HCT116 (cell line): ENCODE measurements at regions not wholly inside any gene's neighbourhood (a gene's known extent, or its start where the extent isn't known, plus 50 kb on each side); places are given as distances from the start of the nearest gene placed in this dataset.

ENCODE experiments used
- ATAC-seq: fragments of 200-7000 bp; cut with Tn5 transposase; 2 replicates; pipeline ENCODE4 v1.9.1; 2020; ENCODE audit warnings: mild to moderate bottlenecking, moderate library complexity
- BruUV-seq: library from RNA; stranded (reverse); fragments of 400-500 nt; replicated peaks from 2 replicates; lab custom pipeline; 2021; lab: Mats Ljungman, UMichigan
- CTCF ChIA-PET: fragments of 300-600 bp; sonication (Branson Sonifier 250); formaldehyde crosslinking; loops from one replicate; lab custom pipeline; 2021; ENCODE audit warnings: antibody characterized with exemption; lab: Charles Lee
- POLR2A ChIA-PET: fragments of 300-600, 350-600 bp; sonication (Branson Sonifier 250); formaldehyde crosslinking; loops from one replicate; lab custom pipeline; 2021; ENCODE audit warnings: antibody characterized with exemption; lab: Charles Lee
- RAD21 ChIA-PET, 2 experiments: fragments of 300-600 bp; sonication (Branson Sonifier 250); formaldehyde crosslinking; loops; one replicate each; lab custom pipeline; 2023; ENCODE audit warnings: low total read pairs in 2 of 2; ENCODE audit not compliant: uncharacterized antibody in 2 of 2, unreplicated experiment in 2 of 2, low non-redundant PET in 1 of 2; lab: Charles Lee
- DNase-seq: peaks from one replicate; pipeline ENCODE4 v3.0.0-alpha.2; 2010; ENCODE audit warnings: low read depth, low spot score
- H2AFZ ChIP-seq: fragments of 200-600 bp; shearing (Covaris generic), sonication (generic); 2 replicates; pipeline ENCODE4 v1.6.1; 2017; ENCODE audit warnings: low read depth, mixed run types, mixed read lengths, antibody characterized with exemption, low read length; ENCODE audit not compliant: poor library complexity, severe bottlenecking
- H3K27ac ChIP-seq: 2 replicates; pipeline ENCODE4 v1.5.1; 2012; ENCODE audit warnings: low read depth, low read length
- H3K27me3 ChIP-seq: fragments of 200-600 bp; sonication (generic); 2 replicates; pipeline ENCODE4 v1.6.1; 2016; ENCODE audit warnings: mixed run types, low read length, mixed read lengths; ENCODE audit not compliant: insufficient read depth
- H3K36me3 ChIP-seq, 2 experiments: fragments of 200-500 bp in 1 of 2; fragments of 200-600 bp in 1 of 2; sonication (Bioruptor generic) in 1 of 2; sonication (generic) in 1 of 2; 2 replicates each; pipeline versions ENCODE4 v1.5.1 to v1.6.1; 2014 to 2016; ENCODE audit warnings: low read length in 2 of 2, inconsistent platforms in 1 of 2, mixed read lengths in 1 of 2, mixed run types in 1 of 2; ENCODE audit not compliant: insufficient read depth in 2 of 2, control insufficient read depth in 1 of 2
- H3K4me1 ChIP-seq, 2 experiments: fragments of 200-600 bp in 1 of 2; sonication (generic) in 1 of 2; 2 replicates each; pipeline versions ENCODE4 v1.5.1 to v1.6.1; 2012 to 2017; ENCODE audit warnings: low read length in 2 of 2, inconsistent platforms in 1 of 2, mild to moderate bottlenecking in 1 of 2, mixed read lengths in 1 of 2, mixed run types in 1 of 2, moderate library complexity in 1 of 2; ENCODE audit not compliant: insufficient read depth in 2 of 2, control insufficient read depth in 1 of 2
- H3K4me2 ChIP-seq: fragments of 200-600 bp; sonication (generic); 2 replicates; pipeline ENCODE4 v1.6.1; 2017; ENCODE audit warnings: mixed run types, low read length, mixed read lengths
- H3K4me3 ChIP-seq, 2 experiments: fragments of 200-600 bp in 1 of 2; sonication (generic) in 1 of 2; replicated peaks in 1 of 2; 2 replicates each; pipeline ENCODE4 v1.5.1; 2011 to 2016; ENCODE audit warnings: low read length in 2 of 2, control low read depth in 1 of 2, low read depth in 1 of 2, mild to moderate bottlenecking in 1 of 2, mixed read lengths in 1 of 2, mixed run types in 1 of 2
- H3K79me2 ChIP-seq: fragments of 200-600 bp; sonication (generic); 2 replicates; pipeline ENCODE4 v1.6.1; 2017; ENCODE audit warnings: mild to moderate bottlenecking, mixed run types, low read length, moderate library complexity, mixed read lengths; ENCODE audit not compliant: insufficient read depth
- H3K9ac ChIP-seq: fragments of 200-600 bp; sonication (generic); 2 replicates; pipeline ENCODE4 v1.6.1; 2016; ENCODE audit warnings: low read length, mixed read lengths
- H3K9me2 ChIP-seq: fragments of 200-600 bp; sonication (generic), shearing (Covaris generic); 2 replicates; pipeline ENCODE4 v1.6.1; 2017; ENCODE audit warnings: mixed run types, mild to moderate bottlenecking, moderate library complexity; ENCODE audit not compliant: insufficient read depth
- H3K9me3 ChIP-seq, 2 experiments: fragments of 200-500 bp in 1 of 2; fragments of 200-600 bp in 1 of 2; sonication (Bioruptor generic) in 1 of 2; sonication (generic) in 1 of 2; 2 replicates each; pipeline ENCODE4 v1.6.1; 2014 to 2017; ENCODE audit warnings: low read length in 2 of 2, mixed read lengths in 2 of 2, inconsistent platforms in 1 of 2, low read depth in 1 of 2, mild to moderate bottlenecking in 1 of 2, mixed run types in 1 of 2, moderate library complexity in 1 of 2; ENCODE audit not compliant: control insufficient read depth in 1 of 2, insufficient read depth in 1 of 2
- H4K20me1 ChIP-seq: fragments of 200-600 bp; sonication (generic), shearing (Covaris generic); 2 replicates; pipeline ENCODE4 v1.6.1; 2017; ENCODE audit warnings: mixed run types, mild to moderate bottlenecking, moderate library complexity; ENCODE audit not compliant: insufficient read depth
- CBX3 ChIP-seq: IDR thresholded peaks from 2 replicates; pipeline ENCODE4 v1.6.1; 2012; ENCODE audit warnings: low read depth
- CEBPB ChIP-seq: IDR thresholded peaks from 2 replicates; pipeline ENCODE4 v1.6.1; 2012; ENCODE audit warnings: low read depth
- CTCF ChIP-seq, 3 experiments: fragments of 200-600 bp in 1 of 3; sonication (generic) in 1 of 3; IDR thresholded peaks in 2 of 3; conservative IDR thresholded peaks in 1 of 3; 2 replicates each; pipeline ENCODE4 v1.5.1; 2012 to 2017; ENCODE audit warnings: low read depth in 2 of 3, low read length in 2 of 3, antibody characterized with exemption in 1 of 3, borderline replicate concordance in 1 of 3, control low read depth in 1 of 3, mild to moderate bottlenecking in 1 of 3, mixed read lengths in 1 of 3, mixed run types in 1 of 3, moderate library complexity in 1 of 3; ENCODE audit not compliant: insufficient read depth in 1 of 3
- EGR1 ChIP-seq: IDR thresholded peaks from 2 replicates; pipeline ENCODE4 v1.6.1; 2012; ENCODE audit warnings: low read depth
- ELF1 ChIP-seq: IDR thresholded peaks from 2 replicates; pipeline ENCODE4 v1.6.1; 2012; ENCODE audit warnings: low read depth, borderline replicate concordance
- EZH2 ChIP-seq: fragments of 200-600 bp; sonication (generic); IDR thresholded peaks from 2 replicates; pipeline ENCODE4 v1.6.1; 2017; ENCODE audit warnings: antibody characterized with exemption, mixed run types
- MAX ChIP-seq: IDR thresholded peaks from 2 replicates; pipeline ENCODE4 v1.6.1; 2012
- RAD21 ChIP-seq: IDR thresholded peaks from 2 replicates; pipeline ENCODE4 v1.6.1; 2012; ENCODE audit warnings: low read depth, mild to moderate bottlenecking
- REST ChIP-seq: IDR thresholded peaks from 2 replicates; pipeline ENCODE4 v1.6.1; 2012; ENCODE audit warnings: low read depth
- SIN3A ChIP-seq: IDR thresholded peaks from 2 replicates; pipeline ENCODE4 v1.6.1; 2012; ENCODE audit warnings: low read depth
- SP1 ChIP-seq: IDR thresholded peaks from 2 replicates; pipeline ENCODE4 v1.6.1; 2012; ENCODE audit warnings: low read depth
- SRF ChIP-seq: IDR thresholded peaks from 2 replicates; pipeline ENCODE4 v1.6.1; 2012; ENCODE audit warnings: low read depth
- YY1 ChIP-seq: IDR thresholded peaks from 2 replicates; pipeline ENCODE4 v1.6.1; 2011; ENCODE audit warnings: low read length, low read depth, moderate library complexity, mild to moderate bottlenecking; ENCODE audit not compliant: insufficient replicate concordance; ENCODE audit errors: extremely low read depth
- ZBTB33 ChIP-seq: IDR thresholded peaks from 2 replicates; pipeline ENCODE4 v1.6.1; 2011; ENCODE audit warnings: mild to moderate bottlenecking, low read length, moderate library complexity; ENCODE audit not compliant: insufficient replicate concordance; ENCODE audit errors: extremely low read depth
- ZFX ChIP-seq: fragments of 450-650 bp; IDR thresholded peaks from 2 replicates; pipeline ENCODE4 v1.6.1; 2017
- intact Hi-C: fragments of 100-400 bp; cut with micrococcal nuclease; formaldehyde crosslinking; loops from 2 replicates; pipeline ENCODE4 v1.10.0; 2022

GRCh38 chr14:100010679-100011078 lies 54.5 kb upstream of the EVL start:
- Histone ChIP-seq H4K20me1 (no peaks in the 10 kb centered on the region), H3K27me3 (no peaks in the 10 kb centered on the region), H3K9me2 (no peaks in the 10 kb centered on the region), H3K4me2 (no peak overlapping the region), H2AFZ (no peak overlapping the region), H3K9ac (no peak overlapping the region)
- POLR2A ChIA-PET = no interaction called here
- DNase-seq (no peak), ATAC-seq (no peak)
- no TSS peak for BruUV-seq
- no peak for TF ChIP-seq CBX3
- TF ChIP-seq EZH2 = no peak
- TF ChIP-seq ZFX = no peak
- TF ChIP-seq SRF = no peak
- TF ChIP-seq CTCF (IDR thresholded peaks at IDR 0.05 in 2 of 3, conservative IDR thresholded peaks at IDR 0.05 in 1 of 3; ENCODE audit: borderline replicate concordance in 1 of 3, insufficient read depth in 1 of 3, low read depth in 2 of 3, low read length in 2 of 3) = no peak
- no peak for TF ChIP-seq SP1
- TF ChIP-seq YY1 = no peak
- no peak for TF ChIP-seq ELF1
- no peak for TF ChIP-seq RAD21
- TF ChIP-seq SIN3A = no peak
- no peak for TF ChIP-seq REST
- TF ChIP-seq EGR1 = no peak
- no peak for TF ChIP-seq CEBPB
- no peak for TF ChIP-seq MAX
- no peak for TF ChIP-seq ZBTB33
- TF ChIP-seq, all 23 proteins: peak for 0
- intact Hi-C loops = no loop called here
- H3K36me3 ChIP-seq = no peaks in the 10 kb centered on the region
- CTCF ChIA-PET = no interaction called here
- RAD21 ChIA-PET = no interaction called here
- no peaks in the 10 kb centered on the region for H3K79me2 ChIP-seq
- no peaks in the 10 kb centered on the region for H3K4me1 ChIP-seq
- no peaks in the 10 kb centered on the region; a peak in 1 of 4 replicates for H3K9me3 ChIP-seq
- H3K27ac ChIP-seq = no peak overlapping the region
- no peak overlapping the region for H3K4me3 ChIP-seq
